GM12801 (cell line): ENCODE measurements at regions not wholly inside any gene's neighbourhood (a gene's known extent, or its start where the extent isn't known, plus 50 kb on each side); places are given as distances from the start of the nearest gene placed in this dataset.

ENCODE experiments used
- TF ChIP-seq, protein P1 (sequence below): IDR thresholded peaks from one replicate; pipeline ENCODE4 v1.5.1; 2011; ENCODE audit warnings: control low read depth; ENCODE audit not compliant: insufficient read length; ENCODE audit errors: extremely low read depth

DNA sequence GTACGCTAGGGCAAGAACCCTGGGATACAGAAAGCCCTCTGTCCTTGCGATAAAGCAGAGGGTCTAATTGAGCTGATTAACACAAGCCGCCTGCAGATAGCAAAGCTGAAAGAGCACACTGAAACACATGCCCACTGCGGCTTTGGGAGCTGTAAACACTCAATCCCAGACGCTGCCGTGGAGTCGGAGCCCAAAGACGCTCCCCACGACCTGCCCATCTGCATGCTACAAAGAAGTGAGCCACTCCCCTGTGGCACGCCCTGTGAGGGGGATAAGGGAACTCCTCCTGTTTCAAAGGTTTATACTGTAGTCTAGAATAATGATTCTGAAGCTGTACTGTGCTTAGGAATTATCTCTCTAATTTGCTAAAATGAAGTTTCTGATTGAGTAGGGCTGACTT lies 985.6 kb upstream of the GHITM start:
- TF ChIP-seq, protein P1, sequence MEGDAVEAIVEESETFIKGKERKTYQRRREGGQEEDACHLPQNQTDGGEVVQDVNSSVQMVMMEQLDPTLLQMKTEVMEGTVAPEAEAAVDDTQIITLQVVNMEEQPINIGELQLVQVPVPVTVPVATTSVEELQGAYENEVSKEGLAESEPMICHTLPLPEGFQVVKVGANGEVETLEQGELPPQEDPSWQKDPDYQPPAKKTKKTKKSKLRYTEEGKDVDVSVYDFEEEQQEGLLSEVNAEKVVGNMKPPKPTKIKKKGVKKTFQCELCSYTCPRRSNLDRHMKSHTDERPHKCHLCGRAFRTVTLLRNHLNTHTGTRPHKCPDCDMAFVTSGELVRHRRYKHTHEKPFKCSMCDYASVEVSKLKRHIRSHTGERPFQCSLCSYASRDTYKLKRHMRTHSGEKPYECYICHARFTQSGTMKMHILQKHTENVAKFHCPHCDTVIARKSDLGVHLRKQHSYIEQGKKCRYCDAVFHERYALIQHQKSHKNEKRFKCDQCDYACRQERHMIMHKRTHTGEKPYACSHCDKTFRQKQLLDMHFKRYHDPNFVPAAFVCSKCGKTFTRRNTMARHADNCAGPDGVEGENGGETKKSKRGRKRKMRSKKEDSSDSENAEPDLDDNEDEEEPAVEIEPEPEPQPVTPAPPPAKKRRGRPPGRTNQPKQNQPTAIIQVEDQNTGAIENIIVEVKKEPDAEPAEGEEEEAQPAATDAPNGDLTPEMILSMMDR: no peak

DNA sequence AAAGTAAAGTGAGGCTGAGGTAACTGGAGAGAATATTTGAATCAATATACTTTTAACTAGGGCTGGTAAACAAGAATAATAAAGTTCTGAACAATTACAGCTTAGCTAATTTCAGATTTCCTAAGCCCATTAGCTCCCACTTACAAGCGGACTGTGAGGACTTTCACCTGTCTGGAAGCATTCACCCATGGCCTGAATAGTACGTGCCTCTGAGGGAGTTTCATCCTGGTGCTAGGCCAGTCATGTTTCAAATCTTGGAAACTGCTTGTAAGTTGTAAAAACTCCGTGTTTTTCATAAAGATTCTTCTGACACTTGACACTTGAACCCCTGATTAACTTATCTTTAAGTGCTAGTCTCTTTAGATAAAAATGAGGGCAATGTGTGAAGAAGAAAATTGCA lies 975.2 kb upstream of the GHITM start:
- TF ChIP-seq, protein P1: no peak

DNA sequence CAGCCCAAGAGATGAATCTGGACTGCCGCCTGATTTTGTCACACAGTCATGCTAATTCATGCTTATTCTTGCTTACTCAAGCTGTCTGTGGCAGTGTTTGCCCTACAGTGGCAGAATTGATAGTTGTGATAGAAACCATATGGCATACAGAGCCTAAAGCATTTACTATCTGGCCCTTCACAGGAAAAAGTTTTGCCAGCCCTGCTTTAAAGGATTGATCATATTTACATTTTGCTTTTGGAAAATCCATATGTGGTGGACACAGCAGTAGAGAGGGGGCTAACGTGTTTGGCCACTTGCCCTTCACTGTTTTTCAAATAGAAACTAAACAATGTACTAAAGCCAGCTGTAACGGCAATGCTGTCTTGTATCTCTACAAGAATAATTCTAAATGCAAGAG lies 974.0 kb upstream of the GHITM start:
- TF ChIP-seq, protein P1: no peak

DNA sequence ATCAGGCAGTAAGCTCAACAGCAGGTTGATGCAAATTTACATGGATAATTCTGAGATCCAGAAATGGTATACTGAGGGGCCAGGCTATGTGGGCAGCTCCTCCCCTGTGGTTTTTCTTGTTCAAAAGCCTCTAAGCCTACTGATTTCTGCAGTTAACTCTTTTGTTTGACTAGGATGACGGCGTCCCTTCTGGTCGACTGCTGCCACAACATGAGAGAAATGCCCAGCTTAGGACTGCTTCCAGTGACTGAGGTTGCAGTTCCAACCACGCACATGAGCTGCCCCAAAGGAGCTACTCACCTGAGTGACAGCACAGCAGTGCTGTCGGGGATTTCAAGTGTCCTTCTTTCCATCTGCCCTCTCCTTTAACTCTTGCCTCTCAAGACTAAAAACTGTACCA lies 973.0 kb upstream of the GHITM start:
- TF ChIP-seq, protein P1: no peak

DNA sequence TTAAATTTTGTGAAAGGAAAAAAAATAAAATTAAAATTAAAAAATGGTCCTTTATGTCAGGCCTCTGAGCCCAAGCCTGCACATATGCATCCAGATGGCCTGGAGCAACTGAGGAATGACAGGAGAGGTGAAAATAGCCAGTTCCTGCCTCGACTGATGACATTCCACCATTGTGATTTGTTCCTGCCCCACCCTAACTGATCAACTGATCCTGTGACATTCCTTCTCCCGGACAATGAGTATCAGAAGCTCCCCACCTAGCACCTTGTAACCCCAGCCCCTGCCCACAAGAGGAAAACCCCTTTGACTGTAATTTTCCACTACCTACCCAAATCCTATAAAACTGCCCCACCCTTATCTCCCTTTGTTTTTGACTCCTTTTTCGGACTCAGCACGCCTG lies 972.2 kb upstream of the GHITM start:
- TF ChIP-seq, protein P1: no peak

DNA sequence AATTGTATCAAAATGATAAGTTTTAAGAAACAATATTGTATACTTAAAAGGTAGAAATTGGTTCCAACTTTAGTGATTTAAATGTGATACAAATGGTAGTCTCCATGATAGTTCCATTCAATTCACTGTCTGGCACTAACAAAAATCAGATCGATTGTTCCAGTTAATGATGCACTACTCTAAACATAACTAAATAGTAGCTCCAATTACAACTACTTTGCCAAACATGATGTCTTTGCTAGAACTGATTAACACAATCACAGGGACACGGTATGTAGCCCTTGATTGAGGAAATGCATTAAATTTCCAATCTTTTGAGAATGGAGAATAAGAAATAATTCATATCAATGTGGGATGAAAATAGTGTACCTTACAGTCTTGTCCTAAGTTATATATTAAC lies 962.4 kb upstream of the GHITM start:
- TF ChIP-seq, protein P1: no peak

DNA sequence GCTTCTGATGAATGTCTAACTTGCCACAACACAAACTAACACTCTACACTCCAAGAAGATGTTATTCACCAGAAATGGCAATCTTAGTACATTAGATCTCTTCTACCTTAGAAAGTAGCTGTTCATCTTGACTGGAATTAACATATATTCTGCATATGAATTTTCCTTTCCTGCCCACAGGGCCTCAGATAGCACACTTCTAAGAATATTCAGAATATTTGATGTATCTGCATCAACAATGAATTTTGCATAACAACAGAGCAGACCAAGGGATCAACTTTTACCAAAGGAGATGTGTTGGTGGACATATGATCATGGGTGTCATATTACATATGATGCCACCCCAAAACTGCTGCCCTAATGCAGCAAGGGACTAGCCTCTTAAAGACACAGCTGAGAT lies 960.8 kb upstream of the GHITM start:
- TF ChIP-seq, protein P1: no peak

DNA sequence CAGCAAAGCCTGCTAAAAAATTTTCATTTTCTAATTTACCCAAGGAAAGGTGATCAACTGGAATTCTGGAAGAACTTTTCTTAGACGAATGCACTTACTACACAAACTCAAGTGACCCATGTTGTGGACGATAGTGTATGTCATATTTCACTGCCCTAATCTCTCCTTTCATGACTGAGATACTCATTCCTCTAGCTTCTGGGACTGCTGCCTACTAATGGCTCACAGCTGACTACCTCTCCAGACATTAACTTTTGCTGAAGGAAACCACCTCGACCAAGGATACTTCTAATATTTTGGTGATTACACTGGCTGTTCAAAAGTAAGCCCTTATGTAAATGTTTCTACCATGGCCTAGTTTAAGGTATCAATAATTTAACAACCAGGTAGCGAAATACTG lies 959.9 kb upstream of the GHITM start:
- TF ChIP-seq, protein P1: no peak
